DOHH2 (cell line): ENCODE measurements at regions not wholly inside any gene's neighbourhood (a gene's known extent, or its start where the extent isn't known, plus 50 kb on each side); places are given as distances from the start of the nearest gene placed in this dataset.

ENCODE experiments used
- CTCF ChIP-seq: fragments of 200-600 bp; sonication (generic); IDR thresholded peaks from one replicate; pipeline ENCODE4 v1.5.1; 2014; ENCODE audit warnings: antibody characterized with exemption, mild to moderate bottlenecking, low read depth, low read length; ENCODE audit not compliant: poor library complexity, severe bottlenecking
- EZH2phosphoT487 ChIP-seq: fragments of 200-600 bp; sonication (generic); IDR thresholded peaks from 2 replicates; pipeline ENCODE4 v1.6.1; 2017; ENCODE audit warnings: borderline replicate concordance, mild to moderate bottlenecking, antibody characterized with exemption, low read length, moderate library complexity, mixed read lengths

GRCh38 chr1:68314151-68314780 is 81.9 kb upstream of the WLS start:
- TF ChIP-seq CTCF (no peak), EZH2phosphoT487 (no peak)
